A204.1 (cell line): ENCODE measurements at regions not wholly inside any gene's neighbourhood (a gene's known extent, or its start where the extent isn't known, plus 50 kb on each side); places are given as distances from the start of the nearest gene placed in this dataset.

ENCODE experiments used
- FAIRE-seq: peaks from 2 replicates; lab custom pipeline; 2012; peaks lifted over from hg19 to GRCh38; lab: Jason Lieb, UNC

DNA sequence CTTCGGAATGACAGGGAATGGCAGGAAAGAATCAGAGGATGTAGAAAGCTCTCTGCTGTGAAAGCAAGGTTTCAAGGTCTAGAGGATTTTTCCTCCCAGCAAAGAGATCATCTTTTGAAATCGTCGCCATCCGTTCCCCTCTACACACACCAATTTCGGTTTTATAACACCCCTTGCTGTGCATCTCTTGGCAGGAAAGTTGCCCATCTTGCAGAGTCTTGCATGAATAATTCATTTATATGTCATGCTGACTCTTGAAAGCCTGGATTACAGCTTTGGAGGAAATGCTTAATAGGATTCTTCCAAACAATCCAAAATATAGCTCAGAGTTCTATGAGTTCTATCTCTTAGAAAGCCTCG, 262.7 kb downstream of the CHL1 start:
- FAIRE-seq, result no peak

GRCh38 chr3:461006-461405, 264.4 kb downstream of the CHL1 start:
- FAIRE-seq, result no peak

DNA sequence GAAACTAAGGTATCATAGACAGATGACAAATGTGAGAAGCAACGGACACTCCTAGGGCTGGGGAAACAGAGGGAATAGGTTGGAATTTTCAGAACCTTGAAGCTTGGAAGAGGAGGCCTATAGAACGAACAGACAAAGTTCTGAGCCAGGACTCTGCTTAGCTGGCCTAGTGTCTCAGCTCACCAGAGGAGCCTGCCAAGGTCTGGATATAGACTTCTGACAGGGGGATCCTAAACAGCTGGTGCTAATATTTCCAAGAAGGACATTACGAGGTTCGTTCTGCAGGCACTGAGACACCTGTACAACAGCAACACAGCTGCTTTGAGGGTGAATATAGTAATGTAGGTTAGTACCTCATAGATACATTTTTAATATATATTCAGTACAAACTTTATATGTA, 266.3 kb downstream of the CHL1 start:
- no peak for FAIRE-seq

DNA sequence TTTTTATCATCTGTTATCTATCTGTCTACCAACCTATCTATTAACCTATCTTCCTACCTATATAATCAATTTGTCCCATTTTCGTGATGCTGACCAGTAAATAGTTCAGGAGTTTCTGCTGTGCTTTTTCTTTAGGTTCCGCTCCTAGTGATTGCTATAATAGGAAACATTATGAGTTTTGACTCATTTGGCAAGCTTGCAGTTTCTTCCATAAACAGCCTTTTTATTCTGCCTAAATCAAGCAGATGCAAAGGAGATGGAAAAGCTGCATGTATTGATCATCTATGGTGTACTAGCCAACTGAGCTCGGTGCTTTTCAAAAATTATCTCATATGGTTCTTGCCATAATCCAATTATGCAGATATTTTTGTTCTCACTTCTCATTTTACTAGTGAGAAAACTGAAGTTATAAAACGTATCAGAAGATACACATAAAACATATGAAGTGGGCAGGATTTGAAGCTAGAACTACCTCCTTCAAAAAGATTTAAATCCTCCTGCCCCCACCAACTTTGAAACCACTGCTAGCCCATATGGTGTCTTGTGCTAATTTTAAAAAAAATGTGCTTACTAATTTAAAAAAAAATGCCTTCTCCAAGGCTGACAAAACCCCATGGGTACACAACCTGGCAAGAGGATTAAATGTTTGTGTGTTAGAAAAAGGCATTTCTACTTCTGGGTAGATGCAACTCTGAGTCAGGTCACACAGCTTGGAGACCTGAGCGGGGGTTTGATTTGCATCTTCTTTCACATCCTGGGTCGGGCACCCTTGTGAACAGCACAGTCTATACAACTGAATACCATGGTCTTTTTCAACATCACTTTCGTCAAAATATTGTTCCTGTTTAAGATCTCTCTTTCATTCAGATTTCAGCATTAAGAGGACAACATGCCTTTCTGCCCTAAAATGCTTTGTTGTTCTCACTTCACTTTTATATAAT, 267.0 kb downstream of the CHL1 start:
- no peak for FAIRE-seq

GRCh38 chr3:464255-464654, 267.7 kb downstream of the CHL1 start:
- FAIRE-seq, result no peak

- FAIRE-seq, result no peak
Measured at GRCh38 chr3:468172-468571, 271.6 kb downstream of the CHL1 start.

DNA sequence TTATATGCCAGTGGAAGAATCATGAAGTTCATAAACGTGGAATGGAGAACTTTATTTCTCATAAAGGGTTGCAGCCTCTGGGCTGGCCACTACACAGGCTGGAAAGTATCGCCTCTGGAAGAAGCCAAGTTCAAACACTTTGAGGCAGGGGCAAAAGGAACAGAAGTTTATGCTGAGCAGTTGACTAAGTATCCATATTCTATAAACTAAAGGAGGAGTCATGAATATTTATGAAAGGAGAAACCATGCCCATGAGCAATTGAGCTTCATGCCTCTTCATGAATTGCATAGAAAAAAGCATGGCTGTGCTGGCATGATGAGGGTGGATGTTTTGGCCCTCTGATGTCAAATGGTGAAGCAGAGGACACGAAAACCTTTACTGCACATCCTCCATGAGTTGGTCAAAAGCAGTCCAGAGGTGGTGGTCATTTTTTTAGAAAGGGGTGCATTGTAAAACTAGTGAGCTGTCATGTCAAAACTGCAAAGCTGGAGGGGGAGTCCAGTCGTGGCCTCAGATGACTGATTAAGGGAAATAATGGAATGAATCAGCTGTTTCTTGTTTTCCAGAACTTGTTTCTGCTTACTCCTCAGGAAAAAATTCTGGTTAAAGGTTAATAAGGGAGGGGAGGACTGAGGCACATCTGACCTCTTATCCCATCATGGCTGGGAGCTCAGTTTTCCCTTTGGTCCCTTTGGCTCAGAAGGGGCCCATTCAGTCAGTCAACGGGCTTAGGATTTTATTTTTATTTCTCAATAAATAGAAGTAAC, 276.7 kb downstream of the CHL1 start:
- no peak for FAIRE-seq

DNA sequence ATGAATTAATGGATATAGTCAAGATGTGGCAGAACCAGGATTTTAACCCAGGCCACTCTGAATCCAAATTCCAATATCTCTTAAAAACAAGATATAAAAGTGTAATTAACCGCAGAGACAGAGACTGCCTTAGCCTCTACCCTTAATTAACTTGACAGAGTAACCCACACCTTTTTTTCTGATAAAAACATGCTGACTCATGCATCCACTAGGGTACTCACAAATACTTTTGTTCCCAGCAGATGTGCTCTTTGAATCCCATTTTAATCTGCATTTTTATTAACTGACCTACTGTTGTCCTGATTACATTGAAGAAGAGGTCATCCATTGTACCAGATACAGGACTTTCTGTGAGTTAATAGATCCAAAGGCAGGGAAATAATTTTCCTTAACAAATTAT, 278.3 kb downstream of the CHL1 start:
- FAIRE-seq, result no peak

GRCh38 chr3:480070-480469, 283.5 kb downstream of the CHL1 start:
- FAIRE-seq, result no peak

- no peak for FAIRE-seq
Measured at GRCh38 chr3:481111-481510, 284.5 kb downstream of the CHL1 start.

GRCh38 chr3:481680-482079, 285.1 kb downstream of the CHL1 start:
- no peak for FAIRE-seq

- FAIRE-seq, result no peak
Measured at GRCh38 chr3:482479-482878, 285.9 kb downstream of the CHL1 start.

GRCh38 chr3:484341-484740, 287.8 kb downstream of the CHL1 start:
- FAIRE-seq, result no peak

GRCh38 chr3:487614-488013, 291.1 kb downstream of the CHL1 start:
- FAIRE-seq, result no peak

DNA sequence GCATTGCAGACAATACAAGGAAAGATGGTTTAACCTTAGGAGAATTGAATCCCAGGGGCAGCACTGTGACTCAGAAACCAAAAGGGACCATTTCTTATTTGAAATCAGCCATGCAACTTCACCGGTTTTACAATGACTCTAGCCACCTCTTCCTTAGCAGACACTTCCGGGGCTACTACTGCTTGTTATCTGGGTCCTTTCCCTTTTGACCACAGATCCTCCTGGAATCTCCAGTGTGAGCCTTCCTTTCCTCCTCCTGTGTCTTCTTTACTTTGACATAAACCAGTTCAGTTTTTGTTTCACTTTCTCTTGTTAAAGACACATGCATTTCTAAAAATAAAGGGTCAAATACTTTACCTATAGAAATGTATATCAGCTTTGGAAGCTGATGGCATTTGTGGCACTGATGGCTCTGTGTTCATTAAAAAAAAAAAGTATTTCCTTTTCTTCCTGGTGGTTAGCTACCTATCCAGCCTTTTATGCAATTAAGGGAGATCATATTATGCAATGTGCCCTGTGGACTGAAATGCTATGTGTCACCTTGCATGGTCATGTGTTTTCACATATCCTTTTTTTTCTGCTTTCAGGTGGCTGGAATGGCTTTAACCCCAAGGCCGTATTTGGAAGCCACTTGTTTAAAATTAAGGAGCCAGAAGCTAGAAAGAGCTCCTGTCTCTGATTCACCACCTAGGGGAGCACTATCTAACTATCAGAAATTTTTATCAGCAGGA, 296.2 kb downstream of the CHL1 start:
- FAIRE-seq, result no peak

DNA sequence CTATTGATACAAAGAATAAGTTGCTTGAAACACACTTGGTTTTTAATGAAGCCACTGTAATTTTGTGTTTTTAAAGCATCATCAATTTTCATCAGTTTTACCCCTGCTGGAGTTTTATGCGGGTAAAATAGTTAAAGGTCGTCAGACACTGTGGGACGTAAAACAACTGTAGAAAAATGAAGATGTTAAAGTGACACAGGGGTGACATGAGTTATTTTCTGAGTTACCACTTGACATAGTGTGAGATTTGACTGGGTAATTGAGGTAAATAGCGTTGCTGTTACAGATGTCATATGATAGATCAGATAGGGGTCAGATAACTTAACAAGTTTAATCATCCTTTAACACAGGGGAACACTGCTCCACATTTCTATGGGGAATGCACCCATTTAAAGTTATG, 297.6 kb downstream of the CHL1 start:
- FAIRE-seq, result no peak

DNA sequence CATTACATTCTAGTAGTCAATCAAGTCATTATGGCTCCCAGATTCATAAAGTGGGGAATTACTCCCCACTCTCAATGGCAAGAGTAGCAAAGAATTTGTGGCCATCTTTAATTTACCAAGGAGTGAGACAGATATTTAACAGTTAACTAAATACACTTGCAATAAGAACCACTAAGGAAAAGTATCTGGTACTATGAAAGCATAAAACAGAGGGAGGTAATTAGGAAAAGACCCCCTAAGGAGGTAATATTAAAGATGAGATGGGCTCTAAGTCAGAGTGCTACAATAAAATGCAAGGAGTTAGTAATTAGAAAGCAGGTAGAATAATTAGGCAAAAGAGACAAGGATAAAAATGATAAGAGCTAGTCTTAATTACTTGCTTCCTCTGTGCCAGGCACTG, 301.9 kb downstream of the CHL1 start:
- FAIRE-seq, result no peak

- no peak for FAIRE-seq
Measured at GRCh38 chr3:499001-499761, 302.6 kb downstream of the CHL1 start.

GRCh38 chr3:502486-502885, 305.9 kb downstream of the CHL1 start:
- FAIRE-seq, result no peak

GRCh38 chr3:513301-513700, 316.7 kb downstream of the CHL1 start:
- no peak for FAIRE-seq

GRCh38 chr3:514192-514591, 317.6 kb downstream of the CHL1 start:
- no peak for FAIRE-seq

GRCh38 chr3:519026-519425, 322.5 kb downstream of the CHL1 start:
- no peak for FAIRE-seq
